ENCODE measurements at regions not wholly inside any gene's neighbourhood (a gene's known extent, or its start where the extent isn't known, plus 50 kb on each side); places are given as distances from the start of the nearest gene placed in this dataset.
"Not testable (repeated sequence)": the region's sequence is repeated elsewhere in the genome, so short reads cannot be mapped to it uniquely, and the experiment has no call there.

DNA sequence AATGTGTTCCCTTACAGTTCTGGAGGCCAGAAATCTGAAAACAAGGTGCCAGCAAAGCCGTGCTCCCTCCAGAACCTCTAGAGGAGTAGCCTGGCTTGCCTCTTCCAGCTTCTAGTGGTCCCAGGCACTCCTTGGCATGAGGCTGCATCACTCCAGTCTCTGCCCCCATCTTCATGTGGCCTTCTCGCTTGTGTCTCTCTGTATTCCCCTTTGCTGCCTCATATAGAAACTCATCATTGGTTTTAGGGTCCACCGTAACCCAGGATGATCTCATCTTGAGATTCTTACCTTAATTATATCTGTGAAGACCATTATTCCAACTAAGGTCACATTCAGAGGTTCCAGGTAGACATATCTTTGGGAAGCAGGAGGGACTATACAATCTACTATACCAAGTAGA, 182.4 kb downstream of the SKIDA1 start:
- Mint-ChIP-seq H3K27me3 (ENCODE audit: unreplicated experiment) (peaks cover 2% of the 10 kb centered on the region), H3K9me3 (ENCODE audit: unreplicated experiment) (peaks cover 2% of the 10 kb centered on the region), H3K36me3 (ENCODE audit: unreplicated experiment) (no peaks in the 10 kb centered on the region), H3K4me3 (ENCODE audit: unreplicated experiment) (no peak overlapping the region), H3K27ac (ENCODE audit: unreplicated experiment) (no peak overlapping the region), H3K4me1 (ENCODE audit: low read depth, unreplicated experiment) (no peaks in the 10 kb centered on the region)
- TF ChIP-seq, protein P1, sequence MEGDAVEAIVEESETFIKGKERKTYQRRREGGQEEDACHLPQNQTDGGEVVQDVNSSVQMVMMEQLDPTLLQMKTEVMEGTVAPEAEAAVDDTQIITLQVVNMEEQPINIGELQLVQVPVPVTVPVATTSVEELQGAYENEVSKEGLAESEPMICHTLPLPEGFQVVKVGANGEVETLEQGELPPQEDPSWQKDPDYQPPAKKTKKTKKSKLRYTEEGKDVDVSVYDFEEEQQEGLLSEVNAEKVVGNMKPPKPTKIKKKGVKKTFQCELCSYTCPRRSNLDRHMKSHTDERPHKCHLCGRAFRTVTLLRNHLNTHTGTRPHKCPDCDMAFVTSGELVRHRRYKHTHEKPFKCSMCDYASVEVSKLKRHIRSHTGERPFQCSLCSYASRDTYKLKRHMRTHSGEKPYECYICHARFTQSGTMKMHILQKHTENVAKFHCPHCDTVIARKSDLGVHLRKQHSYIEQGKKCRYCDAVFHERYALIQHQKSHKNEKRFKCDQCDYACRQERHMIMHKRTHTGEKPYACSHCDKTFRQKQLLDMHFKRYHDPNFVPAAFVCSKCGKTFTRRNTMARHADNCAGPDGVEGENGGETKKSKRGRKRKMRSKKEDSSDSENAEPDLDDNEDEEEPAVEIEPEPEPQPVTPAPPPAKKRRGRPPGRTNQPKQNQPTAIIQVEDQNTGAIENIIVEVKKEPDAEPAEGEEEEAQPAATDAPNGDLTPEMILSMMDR (IDR thresholded peaks at IDR 0.05; ENCODE audit: partially characterized antibody, unreplicated experiment) = no peak
- no peak for DNase-seq

DNA sequence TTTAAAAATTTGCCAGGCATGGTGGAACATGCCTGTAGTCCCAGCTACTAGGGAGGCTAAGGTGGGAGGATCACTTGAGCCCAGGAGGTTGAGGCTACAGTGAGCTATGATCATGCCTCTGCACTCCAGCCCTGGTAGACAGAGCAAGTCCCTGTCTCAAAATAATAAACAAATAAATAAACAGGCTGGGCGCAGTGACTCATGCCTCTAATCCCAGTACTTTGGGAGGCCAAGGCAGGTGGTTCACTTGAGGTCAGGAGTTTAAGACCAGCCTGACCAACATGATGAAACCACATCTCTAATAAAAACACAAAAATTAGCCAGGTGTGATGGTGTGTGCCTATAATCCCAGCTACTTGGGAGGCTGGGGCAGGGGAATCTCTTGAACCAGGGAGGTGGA, 183.0 kb downstream of the SKIDA1 start:
- not testable (repeated sequence) for DNase-seq; H3K36me3 Mint-ChIP-seq (ENCODE audit: unreplicated experiment); H3K4me3 Mint-ChIP-seq (ENCODE audit: unreplicated experiment); H3K27me3 Mint-ChIP-seq (ENCODE audit: unreplicated experiment); H3K9me3 Mint-ChIP-seq (ENCODE audit: unreplicated experiment); H3K4me1 Mint-ChIP-seq (ENCODE audit: low read depth, unreplicated experiment); H3K27ac Mint-ChIP-seq (ENCODE audit: unreplicated experiment)

DNA sequence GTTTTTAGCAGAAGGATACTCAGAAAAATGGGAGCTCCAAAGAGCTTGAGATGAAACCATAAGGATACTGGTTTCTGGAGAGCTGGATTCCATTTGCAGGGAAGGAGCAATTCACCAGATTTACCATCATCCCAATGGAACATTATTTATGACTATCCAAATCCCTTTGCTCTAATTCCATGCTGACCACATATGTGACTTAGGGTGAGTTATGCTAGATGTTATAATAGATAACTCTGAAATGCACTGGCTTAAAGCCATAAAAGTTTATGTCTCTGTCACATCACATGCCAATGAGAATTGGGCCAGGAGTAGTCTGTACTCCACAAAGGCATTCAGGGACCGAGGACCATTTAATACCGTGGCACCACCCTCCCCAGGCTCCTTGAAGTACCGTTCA, 185.2 kb downstream of the SKIDA1 start:
- DNase-seq = no peak
- H3K9me3 Mint-ChIP-seq (ENCODE audit: unreplicated experiment) = peaks cover 6% of the 10 kb centered on the region
- peaks cover 3% of the 10 kb centered on the region for H3K4me1 Mint-ChIP-seq (ENCODE audit: low read depth, unreplicated experiment)
- H3K36me3 Mint-ChIP-seq (ENCODE audit: unreplicated experiment) = no peaks in the 10 kb centered on the region
- no peak overlapping the region for H3K27ac Mint-ChIP-seq (ENCODE audit: unreplicated experiment)
- TF ChIP-seq, protein P1 (IDR thresholded peaks at IDR 0.05; ENCODE audit: partially characterized antibody, unreplicated experiment) = no peak
- peak overlapping the region; percentile 42 for H3K4me3 Mint-ChIP-seq (ENCODE audit: unreplicated experiment)
- no peaks in the 10 kb centered on the region for H3K27me3 Mint-ChIP-seq (ENCODE audit: unreplicated experiment)

DNA sequence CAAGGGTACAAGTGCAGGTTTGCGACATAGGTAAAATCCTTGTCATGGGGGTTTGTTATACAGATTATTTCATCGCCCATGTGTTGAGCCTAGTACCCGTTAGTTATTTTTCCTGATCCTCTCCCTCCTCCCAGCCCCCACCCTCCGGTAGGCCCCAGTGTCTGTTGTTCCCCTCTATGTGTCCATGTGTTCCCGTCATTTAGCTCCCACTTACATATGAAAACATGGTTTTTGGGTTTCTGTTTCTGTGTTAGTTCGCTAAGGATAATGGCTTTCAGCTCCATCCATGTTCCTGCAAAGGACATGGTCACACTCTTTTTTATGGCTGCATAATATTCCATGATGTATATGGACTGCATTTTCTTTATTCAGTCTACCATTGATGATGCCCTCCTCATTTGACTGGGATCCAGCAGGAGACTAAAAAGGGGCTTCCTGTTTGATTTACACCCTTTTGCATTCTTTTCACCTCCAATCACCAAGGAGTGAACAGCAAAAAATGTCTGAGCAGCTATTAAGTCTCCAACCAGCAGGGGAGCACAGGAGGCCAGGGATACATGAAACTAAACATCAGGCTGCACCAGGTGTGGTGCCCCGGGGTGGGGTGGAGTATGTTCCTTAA, 188.2 kb downstream of the SKIDA1 start:
- Mint-ChIP-seq H3K27ac (ENCODE audit: unreplicated experiment) (peak overlapping the region; percentile 68), H3K27me3 (ENCODE audit: unreplicated experiment) (no peaks in the 10 kb centered on the region), H3K4me1 (ENCODE audit: low read depth, unreplicated experiment) (peaks cover 3% of the 10 kb centered on the region), H3K4me3 (ENCODE audit: unreplicated experiment) (no peak overlapping the region), H3K36me3 (ENCODE audit: unreplicated experiment) (no peaks in the 10 kb centered on the region), H3K9me3 (ENCODE audit: unreplicated experiment) (peaks cover 6% of the 10 kb centered on the region)
- TF ChIP-seq, protein P1 (IDR thresholded peaks at IDR 0.05; ENCODE audit: partially characterized antibody, unreplicated experiment) = no peak
- DNase-seq = no peak

DNA sequence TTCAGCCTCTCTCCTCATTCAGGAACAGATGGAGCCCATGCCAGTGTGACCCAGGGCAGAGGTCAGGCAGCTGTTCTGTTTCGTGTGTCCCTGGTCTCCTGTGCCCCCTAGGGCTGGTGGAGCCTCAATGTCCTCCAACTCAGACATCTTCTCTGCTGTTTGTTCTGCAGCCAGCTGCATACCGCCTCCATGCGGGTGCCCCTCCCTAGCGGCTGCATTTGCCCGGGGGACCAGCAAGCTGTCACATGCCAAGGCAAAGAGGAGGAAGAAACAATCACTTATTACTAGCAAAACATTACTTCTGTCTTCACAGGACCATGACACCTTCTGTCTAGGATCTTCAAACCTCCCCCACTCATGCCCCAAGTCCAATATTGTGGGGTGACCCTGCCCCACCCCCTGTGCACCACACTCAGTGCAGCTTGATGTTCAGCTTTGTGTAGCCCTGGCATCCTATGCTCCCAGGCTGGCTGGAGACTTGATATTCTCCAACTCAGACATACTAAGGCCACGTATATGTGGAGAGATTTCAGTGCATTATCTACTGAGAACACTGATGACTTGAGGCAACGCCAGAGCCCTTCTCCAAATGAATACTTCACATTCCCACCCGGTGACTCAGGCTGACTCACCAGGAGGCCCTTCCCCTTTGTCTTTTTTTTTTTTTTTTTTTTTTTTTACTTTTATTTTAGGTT, 188.9 kb downstream of the SKIDA1 start:
- TF ChIP-seq, protein P1 (IDR thresholded peaks at IDR 0.05; ENCODE audit: partially characterized antibody, unreplicated experiment) = no peak
- H3K4me3 Mint-ChIP-seq (ENCODE audit: unreplicated experiment) = no peak overlapping the region
- H3K36me3 Mint-ChIP-seq (ENCODE audit: unreplicated experiment) = no peaks in the 10 kb centered on the region
- peak; percentile 47 for DNase-seq
- H3K27ac Mint-ChIP-seq (ENCODE audit: unreplicated experiment) = no peak overlapping the region
- peaks cover 2% of the 10 kb centered on the region for H3K27me3 Mint-ChIP-seq (ENCODE audit: unreplicated experiment)
- peaks cover 3% of the 10 kb centered on the region for H3K4me1 Mint-ChIP-seq (ENCODE audit: low read depth, unreplicated experiment)
- peaks cover 6% of the 10 kb centered on the region for H3K9me3 Mint-ChIP-seq (ENCODE audit: unreplicated experiment)
